ENCODE measurements at regions not wholly inside any gene's neighbourhood (a gene's known extent, or its start where the extent isn't known, plus 50 kb on each side); places are given as distances from the start of the nearest gene placed in this dataset.

DNA sequence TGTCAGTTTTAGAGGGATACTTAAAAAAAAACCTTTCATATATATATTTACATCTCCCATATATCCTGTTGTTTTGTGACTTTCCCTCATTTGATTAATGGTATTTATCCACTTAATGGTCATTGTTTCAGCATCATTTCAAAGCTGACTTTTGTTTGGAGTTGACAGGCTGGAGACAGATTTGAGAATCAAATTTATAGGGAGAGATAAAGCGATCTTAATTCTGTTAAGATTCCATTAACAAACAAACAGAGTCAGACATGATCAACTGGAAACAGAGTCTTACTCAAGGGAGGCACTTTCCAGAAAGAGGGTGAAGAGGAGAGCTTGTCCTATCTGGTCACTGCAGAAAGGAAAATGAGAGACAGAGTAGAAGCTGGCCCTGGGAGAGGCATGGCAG lies 283.4 kb downstream of the TTLL7 start:
- TF ChIP-seq, protein P1, sequence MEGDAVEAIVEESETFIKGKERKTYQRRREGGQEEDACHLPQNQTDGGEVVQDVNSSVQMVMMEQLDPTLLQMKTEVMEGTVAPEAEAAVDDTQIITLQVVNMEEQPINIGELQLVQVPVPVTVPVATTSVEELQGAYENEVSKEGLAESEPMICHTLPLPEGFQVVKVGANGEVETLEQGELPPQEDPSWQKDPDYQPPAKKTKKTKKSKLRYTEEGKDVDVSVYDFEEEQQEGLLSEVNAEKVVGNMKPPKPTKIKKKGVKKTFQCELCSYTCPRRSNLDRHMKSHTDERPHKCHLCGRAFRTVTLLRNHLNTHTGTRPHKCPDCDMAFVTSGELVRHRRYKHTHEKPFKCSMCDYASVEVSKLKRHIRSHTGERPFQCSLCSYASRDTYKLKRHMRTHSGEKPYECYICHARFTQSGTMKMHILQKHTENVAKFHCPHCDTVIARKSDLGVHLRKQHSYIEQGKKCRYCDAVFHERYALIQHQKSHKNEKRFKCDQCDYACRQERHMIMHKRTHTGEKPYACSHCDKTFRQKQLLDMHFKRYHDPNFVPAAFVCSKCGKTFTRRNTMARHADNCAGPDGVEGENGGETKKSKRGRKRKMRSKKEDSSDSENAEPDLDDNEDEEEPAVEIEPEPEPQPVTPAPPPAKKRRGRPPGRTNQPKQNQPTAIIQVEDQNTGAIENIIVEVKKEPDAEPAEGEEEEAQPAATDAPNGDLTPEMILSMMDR (IDR thresholded peaks at IDR 0.05) = no peak
- no peak overlapping the region for H3K27ac ChIP-seq
- DNase-seq (ENCODE audit: low spot score) = no peak

DNA sequence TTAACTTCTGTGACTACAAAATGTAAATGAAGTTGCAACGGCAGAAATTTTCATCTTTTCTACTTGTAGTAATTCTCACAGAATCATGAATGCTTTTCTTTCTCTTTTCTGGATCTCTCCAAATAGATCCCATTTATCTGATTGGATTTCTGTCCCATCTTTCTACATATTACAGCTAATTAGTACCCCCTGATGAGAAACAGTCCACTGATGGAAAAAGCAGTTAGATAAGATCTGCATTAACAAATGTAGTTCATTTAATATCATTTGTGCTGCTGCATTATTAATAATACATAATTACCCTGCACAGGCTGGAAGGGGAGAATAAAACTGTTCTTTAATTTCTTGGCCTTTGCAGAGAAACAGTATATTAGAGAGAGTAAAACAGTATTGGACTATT lies 289.3 kb downstream of the TTLL7 start:
- Histone ChIP-seq H3K27ac (no peak overlapping the region), H3K4me3 (no peak overlapping the region)
- TF ChIP-seq, protein P1 (IDR thresholded peaks at IDR 0.05) = no peak
- no peak for DNase-seq (ENCODE audit: low spot score)

More for the DNA sequence above, 283.4 kb downstream of the TTLL7 start:
- no peak overlapping the region for H3K4me3 ChIP-seq

DNA sequence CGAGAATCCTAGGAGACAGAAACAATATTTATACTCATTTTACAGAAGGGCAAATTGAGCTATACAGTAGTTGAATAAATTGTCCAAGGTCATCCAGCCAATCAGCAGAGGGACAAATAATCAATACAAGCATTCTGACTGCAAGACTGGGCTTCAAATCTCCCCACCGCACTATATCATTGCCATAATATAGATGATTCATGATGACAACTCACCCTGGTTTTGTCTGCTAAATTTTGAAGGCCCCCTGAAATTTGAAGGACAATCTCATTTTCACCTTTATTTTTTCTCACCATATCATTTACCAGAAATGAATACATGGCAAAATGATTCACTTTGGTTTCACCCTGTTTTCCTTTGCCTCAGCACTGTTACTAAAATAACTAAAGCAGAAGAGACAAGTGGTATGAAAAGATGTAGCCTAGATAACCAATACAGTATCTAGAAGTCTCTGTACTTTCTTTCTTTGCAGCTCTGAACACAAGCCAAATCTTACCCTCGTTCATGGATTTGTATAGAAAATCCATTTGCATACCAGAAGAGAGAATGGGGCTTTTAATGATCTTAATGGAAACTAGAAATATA lies 292.5 kb downstream of the TTLL7 start:
- H3K4me3 ChIP-seq = no peak overlapping the region
- DNase-seq (ENCODE audit: low spot score) = no peak
- TF ChIP-seq, protein P1 (IDR thresholded peaks at IDR 0.05) = no peak
- H3K27ac ChIP-seq = no peak overlapping the region

DNA sequence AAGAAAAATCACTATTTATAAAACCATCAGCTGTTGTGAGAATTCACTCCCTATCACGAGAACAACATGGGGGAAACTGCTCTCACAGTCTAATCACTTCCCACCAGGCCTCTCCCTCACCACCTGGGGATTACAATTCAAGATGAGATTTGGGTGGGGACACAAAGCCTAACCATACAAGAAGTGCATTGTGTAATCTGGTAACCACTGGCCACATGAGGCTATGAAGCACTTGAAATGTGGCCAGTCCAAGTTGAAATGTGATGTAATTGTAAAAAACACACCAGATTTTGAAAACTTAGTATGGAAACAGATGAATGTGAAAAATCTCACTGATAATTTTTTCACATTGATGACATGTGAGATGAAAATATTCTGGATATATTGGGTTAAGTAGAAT lies 293.8 kb downstream of the TTLL7 start:
- no peak overlapping the region for H3K27ac ChIP-seq
- no peak for DNase-seq (ENCODE audit: low spot score)
- no peak overlapping the region for H3K4me3 ChIP-seq
- TF ChIP-seq, protein P1 (IDR thresholded peaks at IDR 0.05) = no peak

DNA sequence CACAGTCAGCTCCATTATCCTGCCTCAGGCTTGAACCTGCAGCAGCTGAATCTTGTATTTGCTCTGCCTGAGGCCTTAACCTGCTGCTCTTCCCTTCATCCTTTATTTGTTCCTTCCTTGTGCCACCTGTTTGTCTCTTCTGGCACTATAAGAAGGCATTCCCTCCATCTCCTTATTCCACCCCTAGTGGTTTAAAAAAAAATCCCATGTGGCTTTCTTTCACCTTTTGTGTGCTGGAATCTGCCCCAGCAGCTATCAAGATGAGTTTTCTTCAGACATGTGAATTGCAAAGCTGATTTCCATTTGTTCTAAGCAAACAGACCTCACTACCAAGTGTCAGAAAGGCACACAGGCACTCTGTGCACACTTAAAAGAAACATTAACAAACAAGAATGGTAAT lies 294.6 kb downstream of the TTLL7 start:
- Histone ChIP-seq H3K27ac (no peak overlapping the region), H3K4me3 (no peak overlapping the region)
- TF ChIP-seq, protein P1 (IDR thresholded peaks at IDR 0.05) = no peak
- no peak for DNase-seq (ENCODE audit: low spot score)

DNA sequence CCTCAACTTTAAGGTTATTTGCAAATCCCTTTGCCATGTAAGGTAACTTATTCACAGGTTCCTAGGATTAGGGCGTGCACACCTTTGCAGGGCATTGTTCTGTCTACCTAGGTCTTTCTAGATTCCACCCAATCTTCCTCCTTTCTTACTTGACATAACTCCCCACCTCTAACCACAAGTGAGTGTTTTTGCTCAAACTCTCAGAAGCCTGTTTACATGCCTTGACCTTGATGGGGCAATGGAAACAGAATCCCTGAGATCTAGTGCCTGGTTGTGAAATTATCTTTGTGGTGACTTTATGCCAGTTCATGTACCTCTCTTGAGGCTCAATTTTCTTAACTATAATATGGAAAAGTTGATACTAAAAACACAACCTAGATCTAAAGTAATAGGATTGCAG lies 296.6 kb downstream of the TTLL7 start:
- no peak for DNase-seq (ENCODE audit: low spot score)

DNA sequence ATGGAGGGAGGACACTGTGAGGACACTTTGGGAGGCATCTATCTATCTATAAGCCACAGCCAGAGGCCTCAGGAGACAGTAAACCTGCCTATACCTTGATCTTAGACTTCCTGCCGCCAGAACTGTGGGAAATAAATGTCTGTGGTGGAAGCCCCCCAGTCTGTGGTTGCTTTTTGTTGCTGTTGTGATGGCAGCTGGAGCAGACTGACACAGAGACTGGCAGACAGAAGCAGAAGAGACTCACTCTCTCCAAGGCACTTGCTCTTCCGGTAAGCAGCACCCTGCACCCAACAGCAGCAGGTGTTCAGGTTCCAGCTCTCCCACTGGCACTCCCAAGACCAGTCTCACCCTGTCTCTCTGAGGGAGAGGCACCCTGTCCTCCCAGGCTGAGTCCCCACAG lies 297.6 kb downstream of the TTLL7 start:
- Histone ChIP-seq H3K27ac (no peak overlapping the region), H3K4me3 (no peak overlapping the region)
- no peak for DNase-seq (ENCODE audit: low spot score)
- TF ChIP-seq, protein P1 (IDR thresholded peaks at IDR 0.05) = no peak

More for the DNA sequence above, 296.6 kb downstream of the TTLL7 start:
- TF ChIP-seq, protein P1 (IDR thresholded peaks at IDR 0.05) = no peak
- Histone ChIP-seq H3K4me3 (no peak overlapping the region), H3K27ac (no peak overlapping the region)

Measured in coronary artery (tissue), 2 donors.